Pancreas (tissue), 10 donors: ENCODE measurements at regions not wholly inside any gene's neighbourhood (a gene's known extent, or its start where the extent isn't known, plus 50 kb on each side); places are given as distances from the start of the nearest gene placed in this dataset.
A peak's percentile ranks its signal among the peaks of the same experiment; 100 is the strongest.

Experiments used
- ATAC-seq, 4 donors: fragments of 200-7000 bp; cut with Tn5 transposase; one replicate each; pipeline versions ENCODE4 v1.8.0 to v1.9.1; 2020; ENCODE audit warnings: mild to moderate bottlenecking in 4 of 4, moderate library complexity in 4 of 4
- DNase-seq, 6 donors: peaks; one replicate each; pipeline ENCODE4 v3.0.0-alpha.2; 2020
- FAIRE-seq: peaks from 2 replicates; lab custom pipeline; 2012; peaks lifted over from hg19 to GRCh38; lab: Jason Lieb, UNC
- H3K27ac ChIP-seq, 4 donors: fragments of 200-600 bp; sonication (generic); 1 replicate in 3 of 4; 2 replicates in 1 of 4; pipeline versions ENCODE4 v1.5.0 to v1.8.0; 2020
- H3K27me3 ChIP-seq, 4 donors: fragments of 200-600 bp; one replicate each; pipeline ENCODE4 v1.8.0; 2021
- H3K36me3 ChIP-seq, 3 donors: fragments of 200-600 bp; sonication (generic) in 1 of 3; one replicate each; pipeline versions ENCODE4 v1.5.0 to v1.8.0; 2020 to 2021
- H3K4me1 ChIP-seq, 3 donors: fragments of 200-600 bp; one replicate each; pipeline ENCODE4 v1.8.0; 2021
- H3K4me3 ChIP-seq, 4 donors: fragments of 200-600 bp; sonication (generic) in 2 of 4; one replicate each; pipeline versions ENCODE4 v1.5.0 to v1.8.0; 2020 to 2021
- H3K9me3 ChIP-seq, 4 donors: fragments of 200-600 bp; one replicate each; pipeline ENCODE4 v1.8.0; 2021
- WGBS, 2 donors: extraction: QIAGEN DNeasy Blood & Tissue Kit; methylation state at CpG; one replicate each; pipeline ENCODE4 v1.1.7; 2013; 5-methylcytosine and 5-hydroxymethylcytosine counted together
- intact Hi-C, 3 donors: fragments of 100-400 bp; cut with DNase I; formaldehyde crosslinking; loops; one replicate each; pipeline versions ENCODE4 v1.11.1 to v1.14.2; 2022
- TF ChIP-seq, protein P1 (sequence below), 4 donors: fragments of 200-600 bp; sonication (generic) in 3 of 4; IDR thresholded peaks; one replicate each; pipeline versions ENCODE4 v1.5.0 to v1.8.0; 2021; ENCODE audit warnings: antibody characterized with exemption in 4 of 4
- donor health status: healthy with polysubstance abuse.
- donor health status: DM: no; HTN: no; CAD: no; lungs with moderate emphysema.
- donor health status: DM: no; HTN: no; CAD: no.
- donor health status: control.
- donor health status: control.
- donor health status: Bipolar disorder and iron deficiency.
- donor health status: DM: yes; HTN: yes; CAD: no.
- donor health status: DM: no; HTN: no; CAD: no.
- donor health status: DM: no; HTN: no; CAD: no.
- donor health status: DM: yes; HTN: yes; CAD: no.

DNA sequence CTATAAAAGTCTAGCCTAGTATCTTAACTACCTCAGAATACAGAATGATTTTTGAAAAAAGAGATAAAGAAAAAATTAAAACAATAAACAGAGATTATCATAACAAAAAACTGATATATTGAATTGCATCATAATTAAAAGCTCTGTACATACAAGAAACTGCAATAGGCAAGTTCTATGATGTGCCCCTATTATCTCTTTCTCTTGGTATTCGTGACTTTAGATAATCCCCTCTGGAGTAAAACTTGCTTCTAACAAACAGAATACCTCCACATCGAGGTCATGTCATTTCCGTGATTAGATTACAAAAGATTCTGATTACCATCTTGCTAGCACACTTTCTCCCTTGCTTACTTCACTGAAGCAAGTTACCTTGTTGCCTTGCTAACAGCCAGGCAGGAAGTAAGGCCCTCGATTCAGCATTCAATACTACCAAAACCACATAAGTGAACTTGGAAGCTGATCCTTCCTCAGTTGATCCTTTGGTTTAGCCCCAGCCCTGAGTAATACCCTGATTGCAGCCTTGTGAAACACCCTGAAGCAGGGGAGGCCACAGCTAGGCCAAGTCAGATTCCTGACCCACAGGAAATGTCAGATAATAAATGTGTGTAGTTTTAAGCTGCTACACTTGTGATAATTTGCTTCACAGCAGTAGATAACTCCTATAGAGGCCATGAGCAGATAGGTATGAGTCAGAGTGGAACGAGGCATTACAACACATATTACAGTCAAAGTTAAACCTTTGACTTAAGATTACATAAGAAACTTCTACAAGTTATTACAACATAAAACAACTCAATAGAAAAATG, 53.7 kb upstream of the TMX4 start:
- Histone ChIP-seq H3K4me1 (peaks cover 0 to 6% (median 0%) of the 10 kb centered on the region in 3 donors), H3K4me3 (no peak overlapping the region), H3K36me3 (no peaks in the 10 kb centered on the region), H3K27ac (no peak overlapping the region), H3K27me3 (no peaks in the 10 kb centered on the region), H3K9me3 (no peaks in the 10 kb centered on the region)
- intact Hi-C loops, result no loop called here
- WGBS, 2 donors, result 36 to 39% methylated on average over 5 of the region's 5 CpGs
- FAIRE-seq (no peak), ATAC-seq (peak; percentile 36 to 80 (median 46)), DNase-seq (peak in 1 of 6 donors; percentile 11)
- TF ChIP-seq, protein P1, sequence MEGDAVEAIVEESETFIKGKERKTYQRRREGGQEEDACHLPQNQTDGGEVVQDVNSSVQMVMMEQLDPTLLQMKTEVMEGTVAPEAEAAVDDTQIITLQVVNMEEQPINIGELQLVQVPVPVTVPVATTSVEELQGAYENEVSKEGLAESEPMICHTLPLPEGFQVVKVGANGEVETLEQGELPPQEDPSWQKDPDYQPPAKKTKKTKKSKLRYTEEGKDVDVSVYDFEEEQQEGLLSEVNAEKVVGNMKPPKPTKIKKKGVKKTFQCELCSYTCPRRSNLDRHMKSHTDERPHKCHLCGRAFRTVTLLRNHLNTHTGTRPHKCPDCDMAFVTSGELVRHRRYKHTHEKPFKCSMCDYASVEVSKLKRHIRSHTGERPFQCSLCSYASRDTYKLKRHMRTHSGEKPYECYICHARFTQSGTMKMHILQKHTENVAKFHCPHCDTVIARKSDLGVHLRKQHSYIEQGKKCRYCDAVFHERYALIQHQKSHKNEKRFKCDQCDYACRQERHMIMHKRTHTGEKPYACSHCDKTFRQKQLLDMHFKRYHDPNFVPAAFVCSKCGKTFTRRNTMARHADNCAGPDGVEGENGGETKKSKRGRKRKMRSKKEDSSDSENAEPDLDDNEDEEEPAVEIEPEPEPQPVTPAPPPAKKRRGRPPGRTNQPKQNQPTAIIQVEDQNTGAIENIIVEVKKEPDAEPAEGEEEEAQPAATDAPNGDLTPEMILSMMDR (IDR thresholded peaks at IDR 0.05), result no peak

DNA sequence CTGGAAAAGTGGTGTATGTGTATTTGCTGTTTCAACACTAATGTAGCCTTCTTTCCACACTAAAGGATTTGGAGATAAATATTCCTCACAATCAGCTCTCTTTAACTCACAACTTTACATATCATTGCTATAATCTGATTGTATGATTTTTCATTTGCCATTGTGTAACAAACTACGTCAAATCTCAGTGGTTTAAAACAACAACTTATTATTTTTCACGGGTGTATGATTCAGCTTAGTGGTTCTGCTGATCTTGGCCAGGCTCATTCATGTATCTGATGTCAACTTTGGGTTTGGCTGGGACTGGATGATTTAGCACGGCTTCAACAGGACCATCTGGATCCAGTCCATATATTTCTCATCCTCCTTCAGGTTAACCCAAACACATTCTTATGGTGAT, 55.4 kb upstream of the TMX4 start:
- no peaks in the 10 kb centered on the region for H3K36me3 ChIP-seq
- intact Hi-C loops, result no loop called here
- TF ChIP-seq, protein P1 (IDR thresholded peaks at IDR 0.05), result no peak
- 86 to 88% methylated on average over 3 of the region's 3 CpGs for WGBS, 2 donors
- ATAC-seq (no peak), FAIRE-seq (no peak), DNase-seq (no peak)
- H3K9me3 ChIP-seq, result no peaks in the 10 kb centered on the region
- H3K27ac ChIP-seq, result no peak overlapping the region
- no peak overlapping the region for H3K4me3 ChIP-seq
- peaks cover 0 to 6% (median 0%) of the 10 kb centered on the region in 3 donors for H3K4me1 ChIP-seq
- no peaks in the 10 kb centered on the region for H3K27me3 ChIP-seq

DNA sequence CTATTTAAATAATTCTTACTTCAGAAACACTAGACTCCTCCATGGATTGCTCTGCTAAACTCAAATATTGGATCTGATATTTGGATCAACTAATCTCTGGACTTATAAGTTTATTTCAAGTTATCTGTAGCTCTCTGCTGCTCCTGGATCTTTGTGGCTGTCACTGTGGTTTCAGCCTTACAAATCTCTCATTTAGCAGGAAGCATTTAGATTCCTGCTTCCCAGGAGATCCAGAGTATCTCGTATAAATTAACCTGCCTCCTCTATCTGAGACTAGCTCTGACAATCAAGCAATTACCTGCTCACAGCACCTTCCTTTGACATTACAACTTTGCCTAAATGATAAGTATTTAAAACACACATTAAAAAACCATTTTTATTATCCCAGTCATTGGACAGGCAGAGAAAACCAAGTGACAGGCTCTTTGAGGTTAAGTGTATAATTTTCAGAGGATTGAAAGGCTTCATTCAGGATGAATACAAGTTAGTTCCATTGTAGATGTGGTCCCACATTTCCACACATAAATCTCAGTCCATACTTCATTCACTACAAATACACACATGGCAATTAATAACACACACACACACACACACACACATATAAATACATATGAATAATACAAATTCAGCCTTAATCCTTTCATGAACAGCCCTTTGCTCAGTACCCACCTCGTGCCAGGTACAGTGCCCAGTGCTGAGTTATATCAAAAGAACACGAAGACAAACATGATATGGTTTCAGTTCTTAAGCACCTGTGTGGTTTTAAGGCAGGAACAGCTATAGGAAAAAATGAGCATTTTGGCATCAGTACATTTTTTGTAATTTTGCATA, 55.5 kb upstream of the PLCB1 start:
- DNase-seq, result peak in 2 of 6 donors; percentile 13 to 16
- intact Hi-C loops, result no loop called here
- H3K4me3 ChIP-seq, result no peak overlapping the region
- H3K27me3 ChIP-seq, result no peaks in the 10 kb centered on the region
- peaks cover 0 to 6% (median 0%) of the 10 kb centered on the region in 3 donors for H3K4me1 ChIP-seq
- WGBS, 2 donors, result 36 to 44% methylated on average over 3 of the region's 3 CpGs
- H3K27ac ChIP-seq, result peak overlapping the region in 1 of 4 donors; percentile 19
- no peaks in the 10 kb centered on the region for H3K36me3 ChIP-seq
- H3K9me3 ChIP-seq, result no peaks in the 10 kb centered on the region
- TF ChIP-seq, protein P1 (IDR thresholded peaks at IDR 0.05), result no peak
- ATAC-seq, result peak; percentile 58 to 82 (median 64)
- no peak for FAIRE-seq

DNA sequence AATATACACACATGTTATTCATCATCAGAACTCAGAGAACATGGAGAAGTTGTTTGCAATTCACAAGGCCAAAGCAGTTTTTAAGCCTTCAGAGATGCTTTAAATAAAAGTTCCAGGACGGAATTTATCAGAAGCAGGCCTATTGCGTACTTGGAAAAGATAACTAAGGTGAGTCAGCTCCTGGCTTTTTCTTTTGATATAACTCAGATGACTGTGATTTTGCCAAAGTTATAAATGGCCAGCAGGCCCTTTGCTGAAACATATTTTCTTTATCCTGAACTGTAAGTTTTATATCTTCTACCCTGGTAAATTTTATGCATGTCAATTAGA, 55.0 kb upstream of the PLCB1 start:
- FAIRE-seq, result no peak

More for the DNA sequence above, 55.0 kb upstream of the PLCB1 start:
- H3K9me3 ChIP-seq, result no peaks in the 10 kb centered on the region
- H3K4me1 ChIP-seq, result peaks cover 0 to 6% (median 0%) of the 10 kb centered on the region in 3 donors
- ATAC-seq (peak; percentile 59 to 75 (median 66)), DNase-seq (no peak)
- no peaks in the 10 kb centered on the region for H3K27me3 ChIP-seq
- H3K4me3 ChIP-seq, result no peak overlapping the region
- peak overlapping the region in 1 of 4 donors; percentile 19 for H3K27ac ChIP-seq
- intact Hi-C loops, result no loop called here
- H3K36me3 ChIP-seq, result no peaks in the 10 kb centered on the region
- TF ChIP-seq, protein P1 (IDR thresholded peaks at IDR 0.05), result no peak
- 42% methylated on average over 2 of the region's 2 CpGs for WGBS, 2 donors
